AG08395 (cell line): ENCODE measurements at regions not wholly inside any gene's neighbourhood (a gene's known extent, or its start where the extent isn't known, plus 50 kb on each side); places are given as distances from the start of the nearest gene placed in this dataset.
"Not testable (repeated sequence)": the region's sequence is repeated elsewhere in the genome, so short reads cannot be mapped to it uniquely, and the experiment has no call there.

Experiments used
- DNase-seq: peaks from one replicate; pipeline ENCODE4 v3.0.0; 2012; ENCODE audit warnings: mixed read lengths, low spot score

DNA sequence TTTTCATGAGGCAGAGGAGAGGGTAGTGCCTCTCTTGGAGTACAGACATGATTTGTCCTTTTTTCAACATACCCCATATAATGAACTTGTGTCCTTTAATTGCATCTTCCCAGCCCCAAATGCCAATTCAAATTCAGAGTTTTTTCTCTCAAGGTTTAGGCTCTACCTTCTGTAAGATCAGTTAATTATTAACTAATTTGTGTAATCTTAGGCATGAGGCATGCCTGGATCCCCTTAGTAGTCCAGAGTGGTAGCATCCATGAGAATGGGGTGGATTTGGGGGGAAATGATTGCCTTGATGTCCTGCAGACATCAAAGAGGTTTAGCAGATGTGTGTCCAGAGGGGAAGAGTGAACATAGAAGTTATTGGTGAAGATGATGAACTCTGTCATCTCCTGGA lies 533.3 kb downstream of the LRRC70 start:
- no peak for DNase-seq

DNA sequence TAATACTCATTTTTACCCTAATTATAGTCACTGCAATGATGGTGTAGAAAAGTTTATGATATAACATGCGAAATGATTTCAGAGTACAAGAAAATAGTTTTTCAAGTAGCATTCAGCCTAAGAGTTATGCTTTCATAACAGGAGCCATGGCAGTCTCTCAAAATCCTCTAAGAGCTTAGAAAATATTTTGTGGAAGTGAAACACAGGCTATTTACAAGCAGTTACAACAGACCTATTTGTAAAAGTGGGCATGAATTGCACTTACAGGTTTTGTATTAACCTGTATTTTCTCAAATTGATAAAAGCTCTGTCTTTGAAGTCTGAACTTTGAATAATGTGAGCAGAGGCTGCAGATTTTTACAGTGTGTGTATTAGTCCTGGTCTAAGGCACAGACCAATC lies 523.3 kb downstream of the LRRC70 start:
- DNase-seq = no peak

DNA sequence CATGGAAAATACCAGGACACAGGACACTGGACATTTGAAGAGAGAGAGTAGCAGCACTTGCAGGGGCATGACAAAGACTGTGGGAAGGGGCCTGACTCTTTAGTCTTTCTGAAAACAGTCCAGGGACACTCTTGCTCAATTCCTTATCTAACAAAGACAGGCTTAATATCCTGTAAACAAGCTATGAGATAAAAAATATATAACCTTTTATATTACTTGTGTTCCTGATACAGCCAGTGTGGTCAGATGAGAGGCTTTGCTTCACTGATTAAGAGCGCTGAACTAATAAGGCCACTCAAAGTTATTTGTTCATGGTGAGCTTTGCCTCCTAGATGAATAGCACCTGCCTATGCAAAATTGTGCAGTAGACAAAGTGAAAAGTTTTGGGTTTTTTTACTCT lies 518.7 kb downstream of the LRRC70 start:
- DNase-seq = no peak

DNA sequence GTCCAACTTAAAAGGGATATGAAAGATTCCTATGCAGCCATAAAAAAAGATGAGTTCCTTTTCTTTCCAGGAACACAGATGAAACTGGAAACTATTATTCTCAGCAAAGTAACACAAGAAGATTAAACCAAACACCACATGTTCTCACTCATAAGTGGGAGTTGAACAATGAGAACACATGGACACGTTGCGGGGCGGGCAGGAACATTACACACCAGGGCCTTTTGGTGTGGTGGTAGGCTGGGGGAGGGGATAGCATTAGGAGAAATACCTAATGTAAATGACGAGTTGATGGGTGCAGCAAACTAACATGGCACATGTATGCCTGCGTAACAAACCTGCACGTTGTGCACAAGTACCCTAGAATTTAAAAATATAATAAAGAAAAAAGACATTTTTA lies 516.1 kb downstream of the LRRC70 start:
- no peak for DNase-seq

DNA sequence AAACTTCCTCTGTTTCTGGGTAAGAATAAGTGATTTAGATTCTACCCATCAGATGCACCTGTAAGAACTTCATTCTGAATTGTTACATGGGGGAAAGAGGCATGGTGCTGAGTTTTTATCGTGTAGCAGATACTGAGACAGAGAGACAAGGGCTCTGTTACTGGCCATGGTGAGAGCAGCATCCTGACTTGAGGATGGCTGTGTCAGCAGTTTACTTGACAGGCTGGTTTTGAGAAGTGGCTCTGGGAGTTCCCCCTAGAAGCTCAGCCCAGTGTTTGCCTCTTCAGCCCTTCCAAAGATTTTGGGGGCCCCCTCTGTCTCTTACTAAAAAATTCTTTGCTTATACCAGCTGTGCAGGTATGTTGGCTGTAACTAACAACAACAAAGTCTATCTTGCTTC lies 510.5 kb downstream of the LRRC70 start:
- no peak for DNase-seq

DNA sequence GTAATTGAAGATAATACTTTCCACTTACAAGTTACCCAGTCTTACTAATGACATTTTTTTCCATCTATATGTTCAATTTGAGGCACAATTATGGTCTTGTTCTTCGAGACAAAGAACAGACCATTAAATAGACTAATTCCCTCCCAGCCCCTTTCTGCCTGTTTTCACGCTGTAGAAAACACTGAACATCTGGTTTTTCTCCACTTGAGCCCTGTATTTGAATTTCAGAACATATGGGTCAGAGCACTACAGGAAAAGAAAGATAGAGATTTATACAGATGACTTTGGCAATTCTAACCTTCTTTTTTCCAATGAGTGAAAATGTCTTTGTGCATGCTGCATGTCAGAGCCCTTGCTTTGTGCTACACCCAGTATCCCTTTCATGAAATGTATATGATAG lies 506.9 kb downstream of the LRRC70 start:
- no peak for DNase-seq

DNA sequence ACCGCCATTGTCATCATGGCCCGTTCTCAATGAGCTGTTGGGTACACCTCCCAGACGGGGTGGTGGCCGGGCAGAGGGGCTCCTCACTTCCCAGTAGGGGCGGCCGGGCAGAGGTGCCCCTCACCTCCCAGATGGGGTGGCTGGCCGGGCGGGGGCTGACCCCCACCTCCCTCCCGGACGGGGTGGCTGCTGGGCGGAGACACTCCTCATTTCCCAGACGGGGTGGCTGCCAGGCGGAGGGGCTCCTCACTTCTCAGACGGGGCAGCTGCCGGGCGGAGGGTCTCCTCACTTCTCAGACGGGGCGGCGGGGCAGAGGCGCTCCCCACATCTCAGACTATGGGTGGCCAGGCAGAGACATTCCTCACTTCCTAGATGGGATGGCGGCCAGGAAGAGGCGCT lies 505.1 kb downstream of the LRRC70 start:
- DNase-seq = not testable (repeated sequence)

DNA sequence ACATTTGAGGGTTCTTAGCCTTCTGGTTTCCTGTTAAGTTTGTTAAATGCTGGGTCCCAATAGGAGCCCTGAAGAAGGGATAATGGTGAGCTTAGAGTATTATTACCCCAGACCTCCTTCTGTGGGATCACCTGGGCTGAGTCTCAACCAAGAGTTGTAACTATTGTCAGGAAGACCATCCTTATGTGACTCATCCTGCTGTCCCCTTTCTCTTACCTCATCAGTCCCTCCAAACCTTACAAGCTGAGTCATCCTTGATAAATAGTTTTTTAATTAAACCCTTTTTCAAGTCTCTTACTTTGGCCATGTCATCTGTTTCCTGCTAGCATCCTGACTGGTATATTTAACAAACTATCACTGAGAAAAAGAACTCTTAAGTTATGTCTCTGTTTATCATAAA lies 502.8 kb downstream of the LRRC70 start:
- no peak for DNase-seq

DNA sequence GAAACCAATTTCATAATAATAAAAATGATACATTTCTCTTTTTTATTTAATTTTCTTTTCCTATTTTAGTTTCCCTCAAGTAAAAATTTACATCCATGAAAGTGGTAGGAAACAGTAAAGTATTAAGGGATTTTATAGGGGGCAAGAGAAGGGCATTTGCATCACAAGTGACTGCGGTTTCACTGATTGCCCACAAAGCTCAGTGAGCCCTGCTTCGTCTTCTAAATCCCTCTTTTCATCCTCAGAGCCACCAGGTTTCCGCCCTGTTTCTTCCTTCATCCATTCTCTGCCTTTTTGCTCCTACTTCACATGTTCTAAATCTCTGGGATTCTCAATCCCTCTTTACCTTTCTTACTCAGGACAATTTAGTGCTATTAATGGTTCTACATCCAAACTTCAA lies 491.4 kb downstream of the LRRC70 start:
- no peak for DNase-seq

DNA sequence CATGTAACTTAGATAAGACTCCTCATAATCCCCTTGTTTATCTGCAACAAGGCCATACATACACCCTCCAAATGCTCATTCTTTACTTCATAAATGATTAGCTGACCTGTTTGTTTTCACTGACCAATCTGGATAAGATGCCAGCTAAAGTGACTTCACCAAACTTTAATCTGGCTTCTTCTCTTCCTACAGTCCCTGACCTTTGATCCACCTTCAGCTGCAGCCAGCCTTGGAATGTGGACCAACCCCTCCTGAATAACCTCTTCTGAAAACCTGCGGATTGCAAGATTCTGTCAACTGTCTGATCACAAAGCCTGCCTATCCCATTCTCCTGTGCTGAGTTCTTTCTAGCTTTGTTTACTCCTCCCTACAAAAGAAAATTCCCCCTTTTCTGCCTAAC lies 476.8 kb downstream of the LRRC70 start:
- no peak for DNase-seq

DNA sequence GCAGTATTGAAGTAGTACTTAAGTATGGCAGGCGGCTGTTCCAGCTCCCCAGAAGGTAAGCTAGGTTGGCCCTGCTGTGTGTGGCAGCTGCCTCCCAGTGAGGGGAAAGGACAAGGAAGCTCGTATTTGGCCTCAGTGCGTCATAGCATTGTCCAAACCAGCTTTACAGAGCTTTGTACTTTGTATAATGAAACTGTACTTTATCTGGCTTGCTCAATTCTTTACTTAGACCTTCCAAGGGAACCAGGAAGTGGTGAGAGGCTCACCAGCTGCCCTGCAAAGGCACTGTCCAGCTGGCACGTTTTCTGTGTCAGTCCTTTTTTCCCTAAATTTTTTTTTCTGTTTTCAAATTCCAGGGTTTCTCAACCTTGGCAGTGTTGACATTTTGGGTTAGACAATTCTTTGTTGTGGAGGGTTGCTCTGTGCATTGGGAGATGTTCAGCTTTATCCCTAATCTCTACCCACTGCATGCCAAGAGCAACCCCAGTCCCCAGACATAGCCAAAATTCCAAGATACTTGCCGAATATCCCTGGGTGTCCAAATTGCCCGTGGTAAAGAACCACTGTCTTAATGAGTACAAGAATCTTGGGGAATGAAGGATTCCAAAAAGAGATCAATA lies 474.5 kb downstream of the LRRC70 start:
- DNase-seq = no peak

DNA sequence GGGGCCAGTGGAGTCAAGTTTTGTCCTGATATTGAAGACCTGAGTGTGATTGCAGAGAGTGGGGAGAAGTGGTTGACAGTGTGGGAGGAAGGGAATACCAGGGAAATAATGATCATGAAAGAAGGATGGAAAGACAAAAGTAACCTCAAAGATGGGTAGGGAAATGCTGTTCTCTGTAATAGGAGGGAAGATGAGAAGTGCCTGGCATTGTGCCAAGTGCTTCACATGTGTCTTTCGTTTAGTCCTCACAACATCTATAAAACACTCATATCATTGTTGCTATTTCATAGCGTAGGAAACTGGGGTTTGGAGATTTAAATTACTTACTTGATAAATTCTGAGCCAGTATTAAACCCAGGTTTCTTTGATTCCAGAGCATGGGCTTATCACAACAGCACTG lies 472.3 kb downstream of the LRRC70 start:
- DNase-seq = no peak

DNA sequence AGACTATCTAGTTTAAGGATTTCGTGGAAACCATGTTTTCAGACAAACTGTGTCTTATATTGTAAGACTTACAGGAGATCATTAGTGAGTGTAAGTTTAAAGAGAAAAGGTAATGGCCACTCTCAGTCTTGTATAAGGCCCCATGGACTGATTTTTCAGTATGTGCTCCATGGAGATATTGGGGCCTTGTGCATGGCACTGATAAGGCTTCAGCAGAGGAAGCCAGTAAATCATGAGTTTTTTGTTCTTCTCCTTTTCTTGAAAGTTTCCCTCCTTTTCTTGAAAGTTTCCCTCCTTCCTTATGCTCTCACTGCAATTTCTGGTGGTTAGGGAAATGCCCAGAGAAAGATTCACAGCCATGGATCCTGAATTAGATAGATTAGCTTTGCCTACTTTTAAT lies 471.3 kb downstream of the LRRC70 start:
- DNase-seq = no peak

DNA sequence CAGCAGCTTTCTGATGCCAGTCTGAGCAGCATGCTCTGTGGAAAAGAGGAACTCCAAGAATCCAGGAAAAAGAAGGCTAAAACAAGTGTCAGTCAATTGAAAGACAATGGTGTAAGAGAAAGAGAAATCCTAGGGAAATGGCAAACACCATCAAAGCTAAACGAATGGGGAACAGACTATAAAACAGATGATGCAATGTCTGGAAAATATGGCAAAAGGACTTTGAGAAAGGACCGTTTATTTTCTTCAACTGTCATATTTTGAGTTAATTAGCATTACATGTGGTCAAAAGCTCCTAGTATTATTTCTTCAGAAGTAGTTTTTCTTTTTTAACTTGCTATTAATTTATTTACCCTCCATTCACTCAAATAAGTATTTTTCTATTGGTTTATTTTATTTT lies 465.2 kb downstream of the LRRC70 start:
- DNase-seq = no peak

DNA sequence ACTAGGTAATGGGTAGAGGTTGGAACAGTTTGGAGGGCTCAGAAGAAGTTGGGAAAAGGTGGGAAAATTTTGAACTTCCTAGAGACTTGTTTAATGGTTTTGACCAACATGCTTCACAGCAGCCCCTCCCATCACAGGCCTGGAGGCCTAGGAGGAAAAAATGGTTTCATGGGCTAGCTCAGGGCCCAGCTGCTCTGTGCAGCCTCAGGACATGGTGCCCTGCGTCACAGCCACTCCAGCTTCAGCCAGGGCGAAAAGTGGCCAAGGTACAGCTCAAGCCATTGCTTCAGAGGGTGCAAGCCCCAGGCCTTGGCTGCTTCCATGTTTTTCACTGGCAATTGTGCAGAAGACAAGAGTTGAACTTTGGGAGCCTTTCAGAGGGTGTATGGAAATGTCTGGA lies 453.7 kb downstream of the LRRC70 start:
- DNase-seq = no peak

DNA sequence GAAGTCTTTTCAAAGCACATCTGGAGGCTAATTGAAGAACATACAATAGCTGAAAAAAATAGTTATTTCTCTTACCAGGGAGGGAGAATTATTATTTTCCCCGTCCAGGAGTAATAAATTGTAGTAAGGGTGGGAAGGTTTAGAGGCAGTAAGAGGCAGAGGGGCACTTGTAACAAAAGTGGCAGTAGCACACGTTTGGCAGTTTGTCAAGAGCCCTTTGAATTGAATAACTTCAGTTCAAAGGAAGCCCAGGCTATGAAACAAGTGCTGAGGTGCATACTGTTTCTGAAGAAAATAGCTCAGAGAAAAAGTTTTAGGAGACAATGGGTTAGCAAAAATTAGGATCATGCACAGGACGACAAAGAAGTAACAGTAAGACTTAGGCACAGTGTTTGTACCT lies 451.3 kb downstream of the LRRC70 start:
- no peak for DNase-seq

DNA sequence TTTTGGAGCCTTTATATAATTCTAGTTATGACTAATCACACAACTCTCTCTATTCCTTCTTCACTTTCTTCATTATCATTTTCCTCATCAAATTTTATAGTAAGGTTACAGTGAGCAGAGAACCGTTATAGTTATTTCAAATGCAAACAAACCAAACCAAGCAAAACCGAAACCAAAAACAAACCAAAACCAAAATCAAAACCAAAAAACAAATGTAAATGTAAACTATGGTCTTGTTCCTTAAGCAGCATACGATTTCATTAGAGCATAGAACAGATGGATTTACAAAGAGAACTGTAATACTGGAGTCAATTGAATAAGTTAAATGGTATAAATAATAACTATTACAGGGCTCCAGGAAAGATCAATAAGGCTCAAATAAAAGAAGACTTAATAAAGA lies 447.1 kb downstream of the LRRC70 start:
- no peak for DNase-seq

DNA sequence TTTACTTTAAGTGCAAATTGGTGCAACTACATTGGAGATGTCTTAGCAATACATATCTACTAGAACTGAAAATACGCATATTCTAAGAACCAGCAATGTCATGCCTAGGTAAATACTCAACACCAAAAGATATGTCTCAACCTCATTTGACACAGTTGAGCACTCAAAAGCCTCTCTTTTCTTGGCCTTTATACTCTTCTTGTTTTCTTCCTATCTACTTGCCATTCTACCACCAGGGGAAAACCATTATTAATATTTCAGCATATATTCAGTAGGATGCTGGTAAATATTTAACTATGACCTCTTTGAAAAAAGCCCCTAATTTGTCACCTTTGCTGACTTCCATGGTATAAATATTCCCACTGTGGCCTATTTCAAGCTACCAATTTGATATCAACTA lies 443.8 kb downstream of the LRRC70 start:
- DNase-seq = no peak

DNA sequence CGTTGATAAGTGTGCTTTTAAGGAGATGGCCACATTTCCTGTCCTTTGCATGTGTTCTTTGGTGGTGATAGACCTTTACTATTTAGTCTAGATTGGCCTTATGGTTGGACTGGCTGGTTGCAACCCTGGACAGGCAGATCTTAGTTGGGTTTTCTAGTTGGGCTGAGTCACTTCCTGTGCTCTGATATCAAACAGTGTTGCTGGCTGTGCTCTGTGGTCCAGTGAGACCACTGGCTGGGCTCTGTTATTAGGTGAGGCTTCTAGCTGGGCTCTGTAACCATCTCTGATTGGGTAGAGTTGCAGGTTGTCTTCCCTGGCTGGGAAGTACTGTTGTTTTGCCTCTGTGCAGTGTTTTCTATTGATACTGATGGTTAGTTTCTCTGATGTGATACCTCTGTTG lies 432.5 kb downstream of the LRRC70 start:
- DNase-seq = no peak

DNA sequence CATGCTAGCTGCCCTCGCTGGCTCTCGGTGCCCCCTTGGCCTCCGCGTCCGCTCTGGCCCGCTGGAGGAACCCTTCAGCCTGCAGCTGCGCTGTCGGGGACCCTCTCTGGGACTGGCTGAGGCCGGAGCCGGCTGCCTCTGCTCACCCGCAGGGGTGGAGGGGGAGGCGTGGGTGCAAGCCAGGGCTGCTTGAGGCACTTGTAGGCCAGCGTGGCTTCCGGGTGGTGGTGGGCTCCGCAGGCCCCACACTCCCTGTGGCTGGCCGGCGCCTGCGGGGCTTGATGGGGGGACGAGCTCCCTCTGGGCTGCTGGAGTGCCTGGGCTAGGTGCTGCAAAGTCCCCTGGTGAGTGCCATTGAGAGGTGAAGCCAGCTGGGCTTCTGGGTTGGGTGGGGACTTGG lies 429.6 kb downstream of the LRRC70 start:
- no peak for DNase-seq

DNA sequence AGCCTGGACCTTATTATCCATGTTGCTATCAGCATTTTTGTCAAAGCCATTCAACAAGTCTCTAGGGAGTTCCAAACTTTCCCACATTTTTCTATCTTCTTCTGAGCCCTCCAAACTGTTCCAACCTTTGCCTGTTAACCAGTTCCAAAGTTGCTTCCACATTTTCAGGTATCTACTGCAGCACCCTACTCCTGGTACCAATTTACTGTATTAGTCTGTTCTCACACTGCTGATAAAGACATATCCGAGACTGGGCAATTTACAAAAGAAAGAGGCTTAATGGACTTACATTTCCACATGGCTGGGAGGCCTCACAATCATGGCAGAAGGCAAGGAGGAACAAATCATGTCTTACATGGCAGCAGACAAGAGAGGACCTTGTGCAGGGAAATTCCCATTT lies 416.2 kb downstream of the LRRC70 start:
- DNase-seq = not testable (repeated sequence)

DNA sequence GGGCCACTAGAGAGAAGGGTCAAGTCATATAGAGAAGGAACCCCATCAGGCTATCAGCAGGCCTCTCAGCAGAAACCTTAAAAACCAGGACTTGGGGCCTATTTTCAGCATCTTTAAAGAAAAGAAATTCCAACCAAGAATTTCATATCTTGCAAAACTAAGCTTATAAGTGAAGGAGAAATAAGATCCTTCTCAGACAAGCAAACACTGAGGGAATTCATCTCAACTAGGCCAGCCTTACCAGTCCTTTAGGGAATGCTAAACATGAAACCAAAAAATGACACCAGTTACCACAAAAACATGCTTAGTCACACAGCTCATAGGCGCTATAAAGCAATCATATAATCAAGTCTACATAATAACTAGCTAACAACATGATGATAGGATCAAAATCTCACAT lies 407.1 kb downstream of the LRRC70 start:
- no peak for DNase-seq

DNA sequence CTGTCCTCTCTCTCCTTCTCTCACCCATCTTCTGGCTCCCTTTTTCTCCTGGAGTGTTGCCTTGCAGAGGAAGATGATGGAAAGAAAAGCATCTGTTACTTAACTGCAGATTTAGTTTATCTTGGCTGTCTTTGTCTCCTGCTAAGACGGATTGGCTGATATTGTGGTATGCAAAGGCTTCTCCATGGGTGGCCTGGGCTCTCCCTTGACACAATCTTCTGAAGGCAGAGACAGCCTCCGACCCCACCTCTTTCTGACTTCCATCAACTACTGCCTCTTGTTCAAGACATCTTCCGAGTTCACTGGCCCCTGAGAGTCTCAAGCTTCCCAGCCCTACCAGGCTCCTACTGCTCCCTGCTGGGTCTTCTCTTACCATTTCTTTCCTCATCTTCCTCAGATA lies 403.7 kb downstream of the LRRC70 start:
- no peak for DNase-seq

DNA sequence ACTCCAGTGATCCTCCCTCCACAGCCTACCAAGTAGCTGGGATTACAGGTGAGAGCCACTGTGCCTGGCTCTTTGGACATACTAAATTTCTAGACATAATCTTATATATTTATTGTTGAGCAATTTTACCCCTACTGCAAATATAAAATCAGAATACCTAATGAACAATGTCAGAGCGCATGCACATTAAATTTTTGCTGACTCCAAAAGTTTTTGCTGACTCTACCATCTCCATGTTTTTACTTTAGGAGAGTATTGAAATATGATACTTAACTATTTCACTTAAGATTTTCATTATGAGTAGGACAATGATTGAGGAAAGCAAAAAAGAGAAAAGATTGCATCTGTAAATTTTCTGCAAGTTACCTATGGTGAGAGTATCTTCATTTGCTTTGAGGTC lies 402.3 kb downstream of the LRRC70 start:
- no peak for DNase-seq

DNA sequence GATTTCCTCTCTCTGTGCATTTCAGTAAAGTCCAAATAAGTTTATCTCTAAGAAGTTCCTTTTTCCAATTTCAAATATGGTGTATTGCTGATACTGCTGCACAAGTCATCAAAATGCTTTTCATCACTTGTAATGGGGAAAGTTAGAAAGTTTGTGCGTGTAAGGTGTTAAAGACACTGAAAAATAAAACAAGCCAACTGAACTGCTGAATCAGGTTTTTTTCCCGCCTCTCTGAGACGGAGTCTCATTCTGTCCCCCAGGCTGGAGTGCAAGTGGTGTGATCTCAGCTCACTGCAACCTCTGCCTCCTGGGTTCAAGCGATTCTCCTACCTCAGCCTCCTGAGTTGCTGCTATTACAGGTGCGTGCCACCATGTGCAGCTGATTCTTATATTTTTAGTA lies 400.9 kb downstream of the LRRC70 start:
- DNase-seq = no peak
